Right lobe of liver (tissue), 6 donors: ENCODE measurements at regions not wholly inside any gene's neighbourhood (a gene's known extent, or its start where the extent isn't known, plus 50 kb on each side); places are given as distances from the start of the nearest gene placed in this dataset.

Experiments
- ATAC-seq, 4 donors: fragments of 200-7000 bp; cut with Tn5 transposase; one replicate each; pipeline ENCODE4 v1.9.1; 2020; ENCODE audit warnings: mild to moderate bottlenecking in 4 of 4, moderate library complexity in 4 of 4
- DNase-seq, 3 donors: peaks; one replicate each; pipeline ENCODE4 v3.0.0-alpha.2; 2020
- H3K27ac ChIP-seq, 3 donors: fragments of 200-600 bp; one replicate each; pipeline ENCODE4 v1.8.0; 2022
- H3K27me3 ChIP-seq, 2 donors: fragments of 200-600 bp; one replicate each; pipeline ENCODE4 v1.8.0; 2022
- H3K36me3 ChIP-seq, 4 donors: fragments of 200-600 bp; sonication (generic) in 1 of 4; one replicate each; pipeline versions ENCODE4 v1.5.1 to v1.8.0; 2017 to 2022; ENCODE audit warnings: control low read depth in 1 of 4
- H3K4me1 ChIP-seq, 4 donors: fragments of 200-600 bp; sonication (generic) in 1 of 4; one replicate each; pipeline versions ENCODE4 v1.5.1 to v1.8.0; 2017 to 2022; ENCODE audit warnings: control low read depth in 1 of 4
- H3K4me3 ChIP-seq, 3 donors: fragments of 200-600 bp; one replicate each; pipeline ENCODE4 v1.8.0; 2022
- H3K9me3 ChIP-seq, 4 donors: fragments of 200-600 bp; sonication (generic) in 1 of 4; one replicate each; pipeline versions ENCODE4 v1.5.1 to v1.8.0; 2017 to 2022; ENCODE audit warnings: control low read depth in 1 of 4
- CTCF ChIP-seq, 4 donors: fragments of 200-600 bp in 3 of 4; fragments of 450-650 bp in 1 of 4; IDR thresholded peaks; one replicate each; pipeline versions ENCODE4 v1.5.1 to v1.8.0; 2016 to 2022; ENCODE audit warnings: antibody characterized with exemption in 4 of 4, mild to moderate bottlenecking in 2 of 4
- POLR2A ChIP-seq: fragments of 450-650 bp; IDR thresholded peaks from one replicate; pipeline ENCODE4 v1.6.1; 2017; ENCODE audit warnings: antibody characterized with exemption, mild to moderate bottlenecking
- WGBS: methylation state at CpG from one replicate; pipeline ENCODE4 v1.1.6; 2018; ENCODE audit warnings: low coverage, low lambda C conversion rate; ENCODE audit not compliant: insufficient coverage; ENCODE audit errors: missing lambda C conversion rate; 5-methylcytosine and 5-hydroxymethylcytosine counted together
- intact Hi-C, 2 donors: fragments of 100-400 bp; cut with DNase I; formaldehyde crosslinking; loops; one replicate each; pipeline versions ENCODE4 v1.11.2 to v1.14.1; 2022
- donor health status: DM: no; HTN: yes; CAD: no.
- donor health status: DM: no; HTN: no; CAD: no.
- donor health status: DM: no; HTN: no; CAD: no.
- donor health status: DM: no; HTN: yes; CAD: no.
- donor health status: DM: no; HTN: yes; CAD: no.

GRCh38 chr14:43855556-43855955, 651.5 kb downstream of the FSCB start:
- Histone ChIP-seq H3K4me1 (no peaks in the 10 kb centered on the region), H3K9me3 (no peaks in the 10 kb centered on the region), H3K27ac (no peak overlapping the region), H3K27me3 (no peaks in the 10 kb centered on the region), H3K4me3 (no peak overlapping the region), H3K36me3 (no peaks in the 10 kb centered on the region)
- TF ChIP-seq POLR2A (no peak), CTCF (IDR thresholded peaks at IDR 0.05) (no peak)
- DNase-seq: no peak
- WGBS: 43% methylated on average over 3 of the region's 3 CpGs
- intact Hi-C loops: no loop called here
- no peak for ATAC-seq

- WGBS: 36% methylated on average over 1 of the region's 1 CpG
Observed at GRCh38 chr14:43853541-43853940, 653.5 kb downstream of the FSCB start.

GRCh38 chr14:43803076-43803689, 703.9 kb downstream of the FSCB start:
- ATAC-seq (no peak), DNase-seq (no peak)
- Histone ChIP-seq H3K4me1 (no peaks in the 10 kb centered on the region), H3K36me3 (no peaks in the 10 kb centered on the region), H3K27ac (no peak overlapping the region), H3K4me3 (no peak overlapping the region), H3K27me3 (no peaks in the 10 kb centered on the region), H3K9me3 (no peaks in the 10 kb centered on the region)
- WGBS: 88% methylated on average over 1 of the region's 2 CpGs
- intact Hi-C loops: no loop called here
- TF ChIP-seq POLR2A (no peak), CTCF (IDR thresholded peaks at IDR 0.05) (no peak)

More at GRCh38 chr14:43853541-43853940, 653.5 kb downstream of the FSCB start:
- Histone ChIP-seq H3K27me3 (no peaks in the 10 kb centered on the region), H3K9me3 (no peaks in the 10 kb centered on the region), H3K27ac (no peak overlapping the region), H3K36me3 (no peaks in the 10 kb centered on the region), H3K4me3 (no peak overlapping the region), H3K4me1 (no peaks in the 10 kb centered on the region)
- no peak for ATAC-seq
- no peak for DNase-seq
- no peak for TF ChIP-seq POLR2A
- TF ChIP-seq CTCF (IDR thresholded peaks at IDR 0.05): no peak
- intact Hi-C loops: no loop called here

- TF ChIP-seq POLR2A: no peak
- peak; percentile 54 to 80 (median 67) for TF ChIP-seq CTCF (IDR thresholded peaks at IDR 0.05)
- no peaks in the 10 kb centered on the region for H3K36me3 ChIP-seq
- no peaks in the 10 kb centered on the region for H3K4me1 ChIP-seq
- ATAC-seq (peak; percentile 71 to 80 (median 79)), DNase-seq (no peak)
- H3K27me3 ChIP-seq: no peaks in the 10 kb centered on the region
- intact Hi-C loops: no loop called here
- H3K9me3 ChIP-seq: no peaks in the 10 kb centered on the region
- no peak overlapping the region for H3K27ac ChIP-seq
- H3K4me3 ChIP-seq: no peak overlapping the region
Observed at GRCh38 chr14:43795600-43796228, 711.4 kb downstream of the FSCB start.
